K562 (cell line): ENCODE measurements at regions not wholly inside any gene's neighbourhood (a gene's known extent, or its start where the extent isn't known, plus 50 kb on each side); places are given as distances from the start of the nearest gene placed in this dataset.

Experiments used
- ATAC-seq: fragments of 200-7000 bp; cut with Tn5 transposase; 3 replicates; pipeline ENCODE4 v1.9.1; 2020; ENCODE audit warnings: moderate library complexity
- BruUV-seq: library from RNA; stranded (reverse); fragments of 400-500 nt; replicated peaks from 2 replicates; lab custom pipeline; 2021; lab: Mats Ljungman, UMichigan
- CTCF ChIA-PET: fragments of 300-600 bp; formaldehyde crosslinking; extraction: SDS; loops from one replicate; lab custom pipeline; 2021; ENCODE audit warnings: low intra/inter-chr PET ratio; lab: Yijun Ruan, JAX
- POLR2A ChIA-PET: fragments of 300-600, 350-650 bp; sonication (Branson Sonifier 250); formaldehyde crosslinking; extraction: SDS; loops from one replicate; lab custom pipeline; 2021; ENCODE audit warnings: antibody characterized with exemption, inconsistent platforms; lab: Yijun Ruan, JAX
- DNase-seq, 4 experiments: peaks; one replicate each; pipeline versions ENCODE4 v3.0.0 to v3.0.0-alpha.2; 2011 to 2018; ENCODE audit warnings: low spot score in 3 of 4, mixed read lengths in 3 of 4; ENCODE audit errors: extremely low read depth in 1 of 4
- FAIRE-seq: peaks from 2 replicates; lab custom pipeline; 2011; peaks lifted over from hg19 to GRCh38; lab: Jason Lieb, UNC
- H2AFZ ChIP-seq: 2 replicates; pipeline ENCODE4 v1.6.0; 2011; ENCODE audit warnings: low read depth, low read length, control low read depth, inconsistent platforms
- H3K27ac ChIP-seq: fragments of 200-600 bp; 3 replicates; pipeline ENCODE4 v1.8.0; 2011; ENCODE audit warnings: low read depth, mild to moderate bottlenecking, control low read depth, inconsistent platforms, low read length, moderate library complexity, mixed read lengths; ENCODE audit errors: extremely low read depth
- H3K27me3 ChIP-seq, 2 experiments: fragments of 300-600 bp in 1 of 2; 2 replicates in 1 of 2; 3 replicates in 1 of 2; pipeline versions ENCODE4 v1.6.0 to v1.8.0; 2011; ENCODE audit warnings: inconsistent platforms in 2 of 2, low read length in 2 of 2, mild to moderate bottlenecking in 1 of 2, mixed read lengths in 1 of 2, moderate library complexity in 1 of 2; ENCODE audit not compliant: control insufficient read depth in 2 of 2, insufficient read depth in 2 of 2
- H3K36me3 ChIP-seq: fragments of 300-600 bp; 3 replicates; pipeline ENCODE4 v1.8.0; 2011; ENCODE audit warnings: mild to moderate bottlenecking, low read length, inconsistent platforms; ENCODE audit not compliant: control insufficient read depth, insufficient read depth
- H3K4me1 ChIP-seq, 2 experiments: fragments of 200-600 bp in 1 of 2; replicated peaks in 1 of 2; 2 replicates in 1 of 2; 3 replicates in 1 of 2; pipeline versions ENCODE4 v1.5.1 to v1.8.0; 2011; ENCODE audit warnings: inconsistent platforms in 2 of 2, low read length in 2 of 2, mild to moderate bottlenecking in 1 of 2, mixed read lengths in 1 of 2, moderate library complexity in 1 of 2; ENCODE audit not compliant: control insufficient read depth in 2 of 2, insufficient read depth in 2 of 2
- H3K4me2 ChIP-seq: 2 replicates; pipeline ENCODE4 v1.6.1; 2011; ENCODE audit warnings: low read length, control low read depth, inconsistent platforms, mixed read lengths; ENCODE audit not compliant: insufficient read depth
- H3K4me3 ChIP-seq: fragments of 200-600 bp; sonication (generic), shearing (Covaris generic); 2 replicates; pipeline ENCODE4 v1.5.1; 2016; ENCODE audit warnings: control low read depth, inconsistent platforms
- H3K79me2 ChIP-seq: fragments of 200-600 bp; 3 replicates; pipeline ENCODE4 v1.8.0; 2011; ENCODE audit warnings: low read length, inconsistent platforms; ENCODE audit not compliant: control insufficient read depth, insufficient read depth
- H3K9ac ChIP-seq, 2 experiments: 2 replicates each; pipeline versions ENCODE4 v1.6.0 to v1.6.1; 2011; ENCODE audit warnings: low read depth in 2 of 2, low read length in 2 of 2, control low read depth in 1 of 2, inconsistent platforms in 1 of 2, mild to moderate bottlenecking in 1 of 2, mixed read lengths in 1 of 2; ENCODE audit not compliant: insufficient read depth in 1 of 2
- H3K9me1 ChIP-seq: one replicate; pipeline ENCODE4 v1.6.0; 2011; ENCODE audit warnings: inconsistent platforms, mild to moderate bottlenecking, low read length, moderate library complexity; ENCODE audit not compliant: control insufficient read depth, insufficient read depth
- H3K9me3 ChIP-seq: replicated peaks from 2 replicates; pipeline ENCODE4 v1.5.1; 2011; ENCODE audit warnings: low read depth, low read length, inconsistent platforms; ENCODE audit not compliant: control insufficient read depth, insufficient read depth
- H4K20me1 ChIP-seq: replicated peaks from 2 replicates; pipeline ENCODE4 v1.6.1; 2011; ENCODE audit warnings: low read length, inconsistent platforms, mixed read lengths; ENCODE audit not compliant: control insufficient read depth, insufficient read depth
- ARHGAP35 ChIP-seq: fragments of 450-650 bp; IDR thresholded peaks from 2 replicates; pipeline ENCODE4 v1.6.1; 2018; ENCODE audit not compliant: partially characterized antibody
- ATF4 ChIP-seq: fragments of 450-650 bp; formaldehyde crosslinking; IDR thresholded peaks from 2 replicates; pipeline ENCODE4 v1.4.0; 2022; ENCODE audit warnings: mild to moderate bottlenecking, moderate library complexity
- ATF6 ChIP-seq: sonication (generic); formaldehyde crosslinking; IDR thresholded peaks from 2 replicates; pipeline ENCODE4 v1.4.0; 2020; ENCODE audit warnings: mild to moderate bottlenecking, missing genetic modification reagents
- BHLHE40 ChIP-seq: IDR thresholded peaks from 2 replicates; pipeline ENCODE4 v1.6.1; 2011; ENCODE audit warnings: low read length, improper control_type of control experiment
- COPS2 ChIP-seq: fragments of 450-650 bp; conservative IDR thresholded peaks from 2 replicates; pipeline ENCODE4 v1.6.1; 2016; ENCODE audit warnings: mild to moderate bottlenecking, moderate library complexity
- FIP1L1 ChIP-seq: fragments of 200-400 bp; formaldehyde crosslinking; IDR thresholded peaks from 2 replicates; pipeline ENCODE4 v1.6.1; 2018; ENCODE audit warnings: mild to moderate bottlenecking, low read depth, low read length; ENCODE audit not compliant: poor library complexity, severe bottlenecking
- JUND ChIP-seq, 2 experiments: IDR thresholded peaks; 2 replicates in 1 of 2; 3 replicates in 1 of 2; pipeline ENCODE4 v1.6.1; 2011; ENCODE audit warnings: borderline replicate concordance in 2 of 2, low read depth in 2 of 2, low read length in 2 of 2, improper control_type of control experiment in 1 of 2, missing biosample characterization in 1 of 2, missing genetic modification characterization in 1 of 2, missing genetic modification reagents in 1 of 2
- MTF1 ChIP-seq: fragments of 250-450 bp; sonication (Bioruptor Pico); IDR thresholded peaks from 2 replicates; pipeline ENCODE4 v1.9.0; 2021; ENCODE audit warnings: moderate library complexity, mild to moderate bottlenecking, inconsistent platforms, borderline replicate concordance
- NCOA2 ChIP-seq, 2 experiments: fragments of 450-650 bp; IDR thresholded peaks; 2 replicates each; pipeline ENCODE4 v1.6.1; 2018; ENCODE audit warnings: mild to moderate bottlenecking in 2 of 2, moderate library complexity in 1 of 2; ENCODE audit not compliant: partially characterized antibody in 2 of 2
- PHF8 ChIP-seq: fragments of 200-600 bp; sonication (generic); IDR thresholded peaks from 2 replicates; pipeline ENCODE4 v1.6.1; 2012; ENCODE audit warnings: mixed run types, mild to moderate bottlenecking, inconsistent platforms, low read length, moderate library complexity, borderline replicate concordance
- RUNX1 ChIP-seq: sonication (generic); IDR thresholded peaks from 2 replicates; pipeline ENCODE4 v1.6.1; 2016; ENCODE audit warnings: antibody characterized with exemption, low read depth
- SMAD4 ChIP-seq: fragments of 250-450 bp; sonication (Bioruptor Pico); conservative IDR thresholded peaks from 2 replicates; pipeline ENCODE4 v1.8.0; 2021; ENCODE audit warnings: inconsistent platforms, mild to moderate bottlenecking, moderate library complexity
- ZBTB7A ChIP-seq: IDR thresholded peaks from 2 replicates; pipeline ENCODE4 v1.6.1; 2011; ENCODE audit warnings: low read depth, mild to moderate bottlenecking, low read length, moderate library complexity, borderline replicate concordance; ENCODE audit not compliant: control insufficient read depth
- ZNF224 ChIP-seq: sonication (generic); formaldehyde crosslinking; IDR thresholded peaks from 2 replicates; pipeline ENCODE4 v1.8.0; 2022; ENCODE audit warnings: mild to moderate bottlenecking, missing genetic modification reagents
- WGBS: fragments of 100-300 bp; shearing (Covaris generic); methylation state at CpG from one replicate; pipeline ENCODE4 v1.1.6; 2016; ENCODE audit warnings: low coverage, mixed read lengths; ENCODE audit not compliant: insufficient coverage; ENCODE audit errors: missing lambda C conversion rate; 5-methylcytosine and 5-hydroxymethylcytosine counted together
- in situ Hi-C: fragments of 300-500 bp; cut with MboI; formaldehyde crosslinking; loops from 4 replicates; pipeline ENCODE4 v1.15.0; 2018; ENCODE audit warnings: inconsistent platforms, mixed read lengths
- intact Hi-C: fragments of 100-400 bp; cut with micrococcal nuclease; formaldehyde crosslinking; loops from 2 replicates; pipeline ENCODE4 v1.14.2; 2022

GRCh38 chr3:78338405-78338804 lies 1298.5 kb downstream of the ROBO2 start:
- Histone ChIP-seq H3K4me2 (no peak overlapping the region), H4K20me1 (no peaks in the 10 kb centered on the region), H2AFZ (no peak overlapping the region), H3K4me3 (no peak overlapping the region), H3K79me2 (no peaks in the 10 kb centered on the region), H3K9ac (no peak overlapping the region), H3K27ac (no peak overlapping the region), H3K36me3 (no peaks in the 10 kb centered on the region), H3K4me1 (no peaks in the 10 kb centered on the region), H3K9me1 (no peaks in the 10 kb centered on the region), H3K9me3 (no peaks in the 10 kb centered on the region), H3K27me3 (no peaks in the 10 kb centered on the region)
- BruUV-seq = no TSS peak
- intact Hi-C loops = no loop called here
- FAIRE-seq = no peak
- in situ Hi-C loops = no loop called here
- POLR2A ChIA-PET = no interaction called here
- no peak for ATAC-seq
- no peak for TF ChIP-seq MTF1 (CRISPR knock-in tag)
- no peak for DNase-seq
- WGBS = 0% methylated on average over 2 of the region's 2 CpGs
- CTCF ChIA-PET = no interaction called here

GRCh38 chr3:78343221-78343620 lies 1303.3 kb downstream of the ROBO2 start:
- Histone ChIP-seq H3K9me1 (no peaks in the 10 kb centered on the region), H3K4me1 (no peaks in the 10 kb centered on the region), H3K9me3 (no peaks in the 10 kb centered on the region), H2AFZ (no peak overlapping the region), H3K27ac (no peak overlapping the region), H3K4me3 (no peak overlapping the region), H3K27me3 (no peaks in the 10 kb centered on the region), H3K4me2 (no peak overlapping the region), H3K36me3 (no peaks in the 10 kb centered on the region), H4K20me1 (no peaks in the 10 kb centered on the region), H3K79me2 (no peaks in the 10 kb centered on the region), H3K9ac (no peak overlapping the region)
- 0% methylated on average over 1 of the region's 1 CpG for WGBS
- ChIA-PET CTCF (no interaction called here), POLR2A (no interaction called here)
- intact Hi-C loops = no loop called here
- in situ Hi-C loops = no loop called here
- FAIRE-seq (no peak), ATAC-seq (no peak), DNase-seq (no peak)
- no TSS peak for BruUV-seq
- TF ChIP-seq JUND (IDR thresholded peaks at IDR 0.05; ENCODE audit: borderline replicate concordance, low read depth, low read length) (no peak), JUND (tag; IDR thresholded peaks at IDR 0.05; ENCODE audit: borderline replicate concordance, low read depth, low read length) (no peak), ZNF224 (no peak), ARHGAP35 (no peak), ATF6 (CRISPR knock-in tag) (no peak), PHF8 (no peak), COPS2 (no peak), RUNX1 (no peak), FIP1L1 (no peak), SMAD4 (no peak), NCOA2 (IDR thresholded peaks at IDR 0.05; ENCODE audit: partially characterized antibody in 2 of 2) (no peak), ATF4 (no peak), ZBTB7A (no peak), BHLHE40 (no peak)
